ENCODE measurements at regions not wholly inside any gene's neighbourhood (a gene's known extent, or its start where the extent isn't known, plus 50 kb on each side); places are given as distances from the start of the nearest gene placed in this dataset.
"Not testable (repeated sequence)": the region's sequence is repeated elsewhere in the genome, so short reads cannot be mapped to it uniquely, and the experiment has no call there.

- DNase-seq: not testable (repeated sequence)
Measured at GRCh38 chr9:118677936-118678653, 691.1 kb downstream of the BRINP1 start.

DNA sequence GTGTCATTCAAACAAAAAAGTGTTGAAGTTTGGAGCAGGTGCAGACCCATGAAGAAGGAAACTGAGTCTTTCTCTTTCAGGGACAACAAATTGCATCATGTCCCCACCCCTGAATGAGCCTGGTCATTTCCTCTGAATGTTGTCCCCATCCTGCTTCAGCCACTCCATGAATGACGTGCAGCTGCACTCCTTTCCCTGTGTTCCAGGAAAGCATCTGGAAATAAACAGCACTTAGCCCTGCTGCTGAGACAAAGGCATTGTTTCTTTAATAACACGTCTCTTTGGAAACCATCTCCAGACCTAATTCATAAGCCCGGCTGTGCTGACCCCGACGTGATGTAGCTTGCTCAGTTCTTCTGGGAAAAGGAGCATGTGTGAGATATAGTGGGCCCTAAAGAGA, 682.3 kb downstream of the BRINP1 start:
- no peak for DNase-seq

DNA sequence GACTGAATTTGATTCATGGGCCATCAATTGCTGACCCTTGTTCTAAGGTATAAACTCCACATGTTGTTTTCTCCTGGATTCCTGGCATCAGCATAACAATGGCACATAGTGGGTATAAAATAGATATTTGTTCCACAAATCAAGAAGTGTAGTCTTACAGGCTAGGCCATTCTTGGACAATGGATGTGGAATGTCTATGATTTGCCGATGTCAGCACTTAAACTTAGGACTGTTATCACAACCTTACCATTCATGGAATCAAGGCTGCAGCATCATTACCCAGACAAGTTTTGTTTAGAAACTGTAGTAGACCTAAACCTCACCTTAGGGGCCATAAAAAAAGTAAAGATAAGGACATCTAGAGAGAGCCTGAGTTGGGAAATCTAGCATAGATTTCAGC, 680.0 kb downstream of the BRINP1 start:
- no peak for DNase-seq

DNA sequence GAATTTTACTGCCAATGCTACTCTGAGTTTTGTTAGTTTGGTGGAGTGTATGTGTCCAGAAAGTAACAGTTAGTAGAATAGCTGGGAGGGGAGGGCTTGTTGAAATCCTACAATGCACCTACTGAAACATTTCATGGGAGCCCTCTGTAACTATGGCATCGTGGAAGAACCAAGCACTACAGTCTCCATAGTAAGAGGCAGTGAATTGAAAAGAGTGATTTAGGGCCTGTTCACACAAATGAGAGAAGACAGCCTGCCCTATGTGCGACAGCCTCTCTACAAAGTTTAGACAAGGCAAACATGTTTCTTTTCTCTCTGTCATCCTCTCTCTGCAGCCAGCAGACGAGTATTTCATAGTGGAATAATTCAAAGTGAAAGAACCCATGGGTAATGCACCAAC, 676.6 kb downstream of the BRINP1 start:
- DNase-seq: no peak

DNA sequence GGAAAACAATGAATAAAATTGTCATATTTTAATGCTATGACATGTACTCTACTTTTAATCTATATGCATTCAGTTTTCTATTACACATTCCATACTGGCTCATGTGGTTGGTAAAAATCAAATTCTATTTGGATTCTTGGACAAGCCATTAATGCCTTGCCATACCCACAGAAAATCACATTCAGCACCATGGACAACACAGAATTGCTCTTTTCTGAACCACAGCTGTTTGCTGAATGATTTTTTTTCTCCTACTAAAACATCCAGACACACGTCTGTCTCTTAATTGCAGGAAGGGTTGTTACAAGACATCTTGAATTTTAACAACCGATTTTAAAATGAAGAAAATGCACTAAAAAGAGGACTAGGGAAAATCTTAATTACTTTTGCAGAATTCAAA, 675.6 kb downstream of the BRINP1 start:
- DNase-seq: no peak

GRCh38 chr9:118695249-118695648, 674.0 kb downstream of the BRINP1 start:
- DNase-seq: not testable (repeated sequence)

- DNase-seq: peak; percentile 15
Measured at GRCh38 chr9:118701985-118702384, 667.2 kb downstream of the BRINP1 start.

DNA sequence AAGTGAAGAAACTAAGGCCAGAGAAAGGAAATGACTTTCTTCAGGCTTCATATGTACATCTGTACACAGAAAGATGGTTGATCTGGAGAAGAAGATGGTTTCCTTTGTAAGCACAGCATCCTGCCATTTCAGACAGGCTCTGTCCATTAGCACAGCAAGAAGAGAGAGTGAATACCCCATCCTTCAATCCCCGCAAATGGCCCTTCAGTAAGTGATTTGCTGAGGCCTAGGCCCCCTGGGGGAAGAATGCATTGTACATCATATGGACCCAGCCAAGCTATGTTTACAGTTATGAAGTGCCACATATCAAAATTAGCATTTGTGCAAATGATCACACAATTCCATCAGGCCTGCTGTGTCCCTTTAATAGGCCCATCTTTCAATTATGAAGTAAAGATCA, 657.4 kb downstream of the BRINP1 start:
- DNase-seq: no peak

DNA sequence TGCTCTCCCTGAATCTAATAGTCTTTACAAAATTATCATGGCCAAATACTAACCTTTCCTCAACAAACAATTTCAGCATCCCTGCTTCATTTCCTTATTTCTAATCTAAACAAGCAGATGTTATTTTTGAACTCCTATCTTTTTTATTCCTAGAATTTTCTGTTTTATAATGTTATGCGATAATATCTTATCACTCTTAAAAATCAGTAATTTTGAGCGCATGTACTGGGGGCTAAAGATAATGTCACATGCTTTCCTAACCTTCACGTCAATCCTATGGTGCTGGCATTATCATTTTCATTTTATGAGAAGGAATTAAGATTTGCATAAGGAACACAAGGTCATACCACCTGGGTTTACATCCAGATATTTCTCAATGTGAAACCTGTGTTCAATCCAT, 648.0 kb downstream of the BRINP1 start:
- DNase-seq: no peak

GRCh38 chr9:118721923-118722322, 647.3 kb downstream of the BRINP1 start:
- no peak for DNase-seq

DNA sequence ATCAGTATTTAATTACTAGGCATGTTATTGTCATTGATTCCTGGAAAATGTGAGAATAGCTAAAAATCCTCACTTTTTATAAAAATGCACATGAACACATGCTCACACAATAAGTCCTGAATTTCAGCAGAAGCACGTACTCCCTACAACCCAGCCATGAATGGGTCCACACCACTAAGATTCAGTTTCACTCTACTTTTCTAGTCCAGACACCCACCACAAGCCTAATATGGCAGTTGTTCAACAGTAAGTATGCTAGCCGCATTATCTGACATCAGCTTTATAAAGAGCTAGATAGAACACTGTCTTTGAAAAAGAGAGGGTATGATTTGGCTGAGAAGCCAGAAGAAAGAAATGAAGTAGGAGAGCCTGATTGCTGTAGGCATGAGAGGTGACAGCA, 639.3 kb downstream of the BRINP1 start:
- no peak for DNase-seq

DNA sequence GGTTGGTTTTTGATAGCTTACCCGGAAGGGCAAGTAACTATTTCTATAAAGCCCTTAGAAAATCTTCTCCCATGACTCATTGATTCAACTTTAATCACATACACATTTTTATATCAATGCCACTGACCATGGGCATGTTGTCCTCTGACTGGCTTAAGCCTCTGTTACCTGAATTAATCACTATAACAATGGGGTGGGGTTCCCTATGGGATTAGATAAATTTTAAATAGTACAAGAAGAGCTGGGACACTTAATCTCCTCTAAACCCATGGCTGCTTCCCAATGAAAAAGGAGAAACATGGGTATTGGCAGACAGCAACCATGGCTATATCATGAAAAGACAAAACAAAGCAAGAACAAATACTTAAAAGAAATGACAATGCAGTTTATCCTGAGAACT, 636.2 kb downstream of the BRINP1 start:
- DNase-seq: no peak

- DNase-seq: no peak
Measured at GRCh38 chr9:118734696-118735095, 634.5 kb downstream of the BRINP1 start.

DNA sequence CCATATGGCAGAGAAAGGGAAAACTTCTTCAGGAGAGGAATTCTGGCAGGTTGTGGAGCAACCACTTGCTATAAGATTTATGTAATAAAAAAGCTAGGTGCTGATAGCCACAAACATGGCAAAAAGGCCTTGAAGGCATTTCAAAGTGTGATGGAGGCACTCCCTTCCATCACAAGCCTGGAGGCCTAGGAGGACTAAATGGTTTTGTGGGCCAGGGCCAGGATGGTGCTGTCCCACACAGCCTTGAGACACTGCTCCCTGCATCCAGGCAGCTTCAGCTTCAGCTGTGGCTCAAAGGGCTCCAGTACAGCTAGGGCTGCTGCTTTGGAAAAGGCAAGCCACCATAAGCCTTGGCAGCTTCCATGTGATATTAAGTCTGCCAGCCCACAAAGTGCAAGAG, 632.8 kb downstream of the BRINP1 start:
- no peak for DNase-seq

DNA sequence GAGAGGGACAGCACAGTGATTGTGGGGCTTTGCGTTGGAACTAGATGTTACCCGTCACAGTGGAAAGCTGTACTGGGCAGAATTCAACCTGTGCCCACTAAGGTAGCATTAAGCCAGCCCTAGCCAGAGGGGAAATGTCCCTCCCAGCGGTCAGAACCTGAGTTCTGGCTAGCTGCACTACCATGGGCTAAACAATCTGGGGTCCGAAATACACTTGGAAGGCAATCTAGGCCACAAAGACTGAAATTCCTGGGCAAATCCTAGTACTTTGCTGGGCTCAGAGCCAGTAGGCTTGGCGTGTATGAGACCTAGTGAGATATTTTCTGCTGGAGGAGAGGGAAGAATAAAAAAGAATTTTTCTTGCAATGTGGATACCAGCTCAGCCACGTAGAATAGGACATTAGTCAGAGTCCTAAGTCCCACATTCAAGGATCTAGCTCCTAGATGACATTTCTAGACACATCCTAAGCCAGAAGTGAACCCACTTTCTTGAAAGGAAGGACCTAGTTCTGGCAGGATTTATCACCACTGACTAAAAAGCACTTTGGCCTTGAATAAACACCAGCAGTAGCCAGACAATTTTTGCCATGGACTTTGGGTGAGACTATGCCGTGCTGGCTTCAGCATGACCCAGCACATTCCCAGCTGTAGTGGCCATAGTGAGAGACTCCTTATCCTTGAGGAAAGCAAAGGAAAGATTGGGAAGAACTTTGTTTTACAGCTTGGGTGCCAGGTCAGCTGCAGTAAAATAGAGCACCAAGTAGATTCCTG, 618.0 kb downstream of the BRINP1 start:
- DNase-seq: no peak

DNA sequence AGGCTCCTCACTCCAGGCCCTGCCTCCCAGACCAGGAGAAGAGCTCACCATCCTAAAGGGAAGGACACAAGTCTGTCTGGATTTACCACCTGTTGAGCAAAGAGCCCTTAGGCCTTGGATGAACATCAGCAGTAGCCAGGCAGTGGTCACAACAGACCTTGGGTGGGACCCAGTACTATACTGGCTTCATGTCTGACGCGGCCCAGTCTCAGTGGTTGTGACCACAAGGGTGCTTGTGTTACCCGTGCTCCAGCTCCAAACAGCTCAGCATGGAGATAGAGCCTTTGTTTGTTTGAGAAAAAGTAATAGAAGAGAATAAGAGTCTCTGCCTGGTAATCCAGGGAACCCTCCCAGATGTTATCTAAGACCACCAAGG, 617.4 kb downstream of the BRINP1 start:
- no peak for DNase-seq

DNA sequence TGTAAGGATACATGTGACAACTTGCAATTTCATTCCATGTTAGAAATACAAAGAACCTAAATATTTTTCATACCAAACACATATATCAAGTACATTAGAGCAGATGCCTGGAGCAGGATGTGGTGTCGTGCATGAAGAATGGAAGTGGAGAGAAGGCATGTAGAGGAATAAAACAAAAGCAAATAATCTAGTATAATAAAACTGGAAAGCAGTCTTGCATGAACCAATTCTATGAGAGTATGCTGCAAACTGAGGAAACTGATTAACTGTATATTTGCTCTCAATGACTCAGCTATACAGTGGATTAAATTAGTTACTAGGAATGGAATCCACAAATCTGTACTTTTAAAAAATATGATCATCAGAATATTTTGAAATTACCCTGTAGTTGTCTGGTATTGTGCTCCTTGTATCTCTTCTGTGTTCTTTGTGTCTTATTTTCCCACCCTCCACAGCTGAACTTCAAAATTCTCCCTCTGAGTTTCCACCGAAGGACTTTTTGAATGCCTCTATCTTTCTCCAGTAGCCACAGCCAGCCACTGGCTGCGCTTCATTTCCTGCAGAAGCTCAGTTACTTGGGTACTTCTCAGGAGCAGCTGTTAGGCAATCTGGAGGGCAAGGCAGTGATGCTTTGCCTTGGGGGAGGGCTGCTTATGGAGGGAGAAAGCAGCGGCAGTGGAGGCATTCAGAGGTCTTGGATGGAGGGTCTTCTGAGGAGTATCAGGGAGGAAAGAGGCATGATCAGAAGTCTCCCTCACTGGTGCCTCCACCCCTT, 608.0 kb downstream of the BRINP1 start:
- DNase-seq: no peak

DNA sequence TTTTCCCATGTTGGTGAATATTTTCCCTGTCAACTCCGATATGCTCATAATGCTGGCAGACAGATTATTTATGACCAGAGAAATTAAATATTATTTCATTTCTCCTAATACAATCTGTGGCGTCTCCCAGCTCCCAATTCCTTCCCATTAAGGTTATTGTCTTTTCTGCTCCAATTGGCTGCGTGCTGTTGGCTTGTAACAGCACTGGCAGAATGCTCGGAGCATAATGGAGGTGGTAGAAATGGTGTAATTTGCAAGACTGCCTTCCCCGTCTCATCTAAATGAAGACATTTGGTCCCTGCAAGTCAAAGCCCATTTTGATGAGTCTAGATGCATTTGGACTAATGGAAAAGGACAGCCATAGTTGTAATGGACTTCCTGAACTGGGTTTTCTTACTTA, 601.7 kb downstream of the BRINP1 start:
- no peak for DNase-seq

DNA sequence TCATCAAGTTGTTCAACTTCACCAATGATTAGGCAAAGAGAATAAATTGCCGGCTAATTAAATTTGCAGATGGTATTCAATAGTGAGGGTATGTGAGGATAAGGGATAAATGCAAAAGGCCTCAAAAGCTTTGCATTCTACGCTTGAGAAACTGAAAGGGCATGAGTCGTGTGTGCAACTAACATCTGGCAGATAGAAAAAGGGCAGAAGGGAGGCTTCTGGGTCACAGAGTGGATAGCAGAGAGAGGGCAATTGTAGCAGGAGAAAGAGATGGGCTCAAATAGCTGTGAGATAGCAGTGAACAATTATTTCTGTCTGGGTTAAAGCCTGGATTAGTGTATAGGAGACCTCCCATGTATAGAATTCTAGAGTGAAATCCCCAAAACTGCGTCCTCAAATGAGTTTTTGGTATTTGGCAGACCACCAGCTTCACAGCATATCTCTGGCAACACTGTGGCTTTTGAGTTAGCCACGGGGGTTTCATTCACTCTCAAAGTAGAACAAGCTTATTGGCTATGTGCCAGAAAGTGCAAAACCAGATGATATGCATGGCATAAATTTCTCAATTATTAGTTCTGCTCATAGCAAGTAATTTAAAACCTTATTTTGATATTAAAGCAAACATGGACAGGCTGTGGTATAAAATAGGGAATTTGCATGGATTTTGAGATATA, 586.3 kb downstream of the BRINP1 start:
- DNase-seq: no peak

DNA sequence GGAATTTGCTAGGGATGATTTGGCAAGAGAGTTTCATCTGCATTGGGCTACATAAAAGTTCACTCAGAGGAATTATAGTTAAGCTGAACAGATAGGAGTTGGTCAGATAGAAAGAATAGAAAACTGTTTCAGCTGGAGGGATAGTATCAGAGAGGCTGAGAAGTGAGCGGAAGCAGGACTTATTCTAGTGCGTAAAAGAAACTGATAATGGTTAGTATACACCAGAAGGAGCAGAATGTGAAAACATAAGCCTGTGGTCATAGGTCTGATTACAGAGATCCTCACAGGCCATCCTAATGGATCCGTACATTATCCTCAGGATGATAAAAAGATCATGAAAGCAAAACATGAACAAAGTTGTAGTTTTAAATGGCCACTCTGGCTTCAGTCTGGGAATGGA, 585.2 kb downstream of the BRINP1 start:
- no peak for DNase-seq

DNA sequence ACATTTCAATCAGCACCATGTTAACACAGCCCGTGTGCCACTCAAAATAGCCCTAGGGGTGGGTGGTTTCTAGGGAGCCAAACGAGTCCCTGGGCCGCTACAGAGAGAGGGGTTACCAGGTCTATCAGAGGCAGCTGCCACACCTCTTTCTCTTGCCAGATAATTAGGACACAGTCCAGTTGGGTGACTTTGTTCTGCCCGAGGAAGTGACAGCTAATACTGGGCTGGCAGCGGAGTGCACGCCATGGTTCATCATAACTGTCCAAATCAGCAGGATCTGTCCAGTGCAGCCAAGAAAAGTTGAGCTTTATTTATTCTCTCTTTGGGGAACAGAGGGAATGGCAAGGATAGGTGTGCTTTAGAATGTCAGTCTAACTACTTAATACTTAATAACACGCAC, 583.8 kb downstream of the BRINP1 start:
- no peak for DNase-seq

DNA sequence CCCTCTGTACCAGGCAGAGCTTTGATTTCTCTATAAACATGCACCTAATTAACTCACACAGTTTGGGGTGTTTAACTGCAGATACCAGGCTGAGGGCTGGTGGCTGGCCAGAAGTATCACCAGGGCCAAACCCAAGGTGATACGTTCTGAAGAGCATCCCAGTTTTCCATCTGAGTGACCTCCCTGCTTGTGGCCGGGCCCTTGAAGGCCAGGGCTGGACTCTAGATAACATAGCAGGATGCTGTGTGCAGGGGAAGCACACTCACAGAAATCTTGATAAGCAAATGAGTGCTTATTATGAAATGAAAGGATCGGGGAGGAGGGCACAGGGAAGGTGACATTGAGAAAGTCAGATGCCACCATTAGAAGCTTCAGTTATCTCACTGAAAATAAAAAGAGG, 582.4 kb downstream of the BRINP1 start:
- no peak for DNase-seq

- DNase-seq: no peak
Measured at GRCh38 chr9:118809160-118809625, 560.0 kb downstream of the BRINP1 start.

All from NCI-H187 treated with DMSO at 0.1 percent for 48 hours (cell line).